Retina (tissue), 1 donor: ENCODE measurements at regions not wholly inside any gene's neighbourhood (a gene's known extent, or its start where the extent isn't known, plus 50 kb on each side); places are given as distances from the start of the nearest gene placed in this dataset.
"Not testable (repeated sequence)": the region's sequence is repeated elsewhere in the genome, so short reads cannot be mapped to it uniquely, and the experiment has no call there.

Experiments
- DNase-seq: peaks from one replicate; pipeline ENCODE4 v3.0.0-alpha.2; 2016

DNA sequence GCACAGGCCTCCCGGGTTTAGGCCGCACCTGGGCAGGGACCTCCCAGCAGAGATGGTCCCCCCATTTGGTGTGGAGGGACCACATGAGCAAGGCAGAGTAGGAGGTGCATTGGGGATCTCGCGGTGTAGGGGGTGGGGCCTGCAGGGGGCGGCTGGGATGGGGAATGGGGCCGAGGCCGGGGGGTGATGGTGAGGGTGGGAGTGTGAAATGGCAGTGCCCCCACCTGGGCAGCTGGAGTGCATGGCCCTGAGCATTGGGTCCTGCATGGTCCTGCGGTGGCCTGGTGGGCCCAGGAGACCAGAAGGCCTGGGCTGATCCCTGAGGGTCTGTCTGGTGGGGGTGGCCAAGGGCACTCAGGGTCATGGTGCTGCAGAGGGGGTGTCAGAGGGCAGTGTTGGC is 111.8 kb downstream of the KIF26A start:
- no peak for DNase-seq

DNA sequence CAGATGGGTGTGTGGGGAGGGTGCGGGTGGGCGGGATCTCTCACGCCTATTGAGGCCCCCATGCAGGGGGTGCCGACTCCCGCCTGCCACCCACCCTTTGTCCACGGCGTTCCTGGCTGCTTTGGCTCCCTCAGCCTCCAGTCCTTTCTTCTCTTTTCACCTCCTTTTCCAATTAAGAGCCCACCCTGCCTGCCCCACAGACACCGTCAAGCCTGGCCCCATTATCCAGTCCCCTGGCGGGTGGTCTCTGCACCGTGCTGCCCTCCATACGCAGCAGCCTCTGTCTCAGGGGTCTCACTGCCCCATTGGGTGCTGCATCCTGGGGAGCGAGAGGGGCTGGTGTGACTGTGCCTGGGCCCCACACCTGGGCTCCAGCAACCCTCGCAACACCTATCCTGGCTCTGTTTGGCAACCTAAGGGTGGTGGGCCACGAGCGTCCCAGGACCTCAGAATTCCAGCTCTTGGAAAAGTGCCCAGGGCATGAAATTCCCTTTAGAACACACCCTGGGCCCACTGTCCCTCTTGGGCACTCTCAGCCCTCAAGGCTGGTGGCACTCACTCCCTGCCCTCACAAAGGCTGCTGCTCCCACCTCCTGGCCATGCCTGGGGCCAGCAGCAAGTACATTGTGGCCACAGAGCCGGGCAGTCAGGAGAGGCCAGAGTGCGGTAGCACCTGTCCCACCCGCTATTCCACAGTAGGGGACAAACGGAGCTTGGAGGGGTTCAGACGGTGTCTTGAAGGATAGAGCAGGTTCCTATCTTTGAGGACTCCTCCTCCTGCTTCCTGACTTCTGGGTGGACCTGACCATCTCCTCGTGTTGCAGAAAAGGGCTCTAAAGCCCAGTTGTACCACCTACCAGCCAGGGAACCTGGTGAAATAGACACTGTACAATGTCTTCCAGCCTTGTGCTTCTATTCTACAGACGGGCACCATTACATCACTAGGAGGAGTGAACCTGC is 114.1 kb downstream of the KIF26A start:
- no peak for DNase-seq

DNA sequence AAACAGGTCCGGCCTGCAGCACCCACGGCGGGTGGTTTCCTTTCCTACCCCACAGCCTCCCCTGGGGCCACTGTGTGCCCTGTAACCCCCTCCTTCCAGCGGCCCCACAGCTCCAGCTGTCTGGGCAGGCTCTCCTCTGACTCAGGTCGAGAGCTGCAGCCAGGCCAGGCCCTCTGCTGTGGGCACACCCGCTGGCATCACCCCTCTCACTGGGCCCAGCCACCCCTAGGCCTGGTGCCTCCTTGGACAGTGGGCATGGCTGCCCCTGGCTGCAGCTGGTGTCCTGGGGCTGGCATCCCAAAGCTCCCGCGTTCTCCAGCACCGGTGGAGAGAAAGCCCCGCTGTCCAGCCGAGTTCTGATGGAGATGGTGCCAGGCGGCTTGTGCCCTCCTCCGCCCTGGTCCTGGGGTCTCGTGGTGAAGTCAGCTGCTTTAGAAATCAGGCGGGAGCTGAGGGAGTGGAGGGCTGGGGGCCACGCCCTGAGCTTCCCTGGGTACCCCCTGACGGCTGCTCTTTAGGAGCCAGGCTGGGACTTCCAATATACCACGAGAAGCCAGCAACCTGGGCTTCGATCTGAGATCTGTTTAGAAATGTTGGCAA is 114.9 kb downstream of the KIF26A start:
- no peak for DNase-seq

DNA sequence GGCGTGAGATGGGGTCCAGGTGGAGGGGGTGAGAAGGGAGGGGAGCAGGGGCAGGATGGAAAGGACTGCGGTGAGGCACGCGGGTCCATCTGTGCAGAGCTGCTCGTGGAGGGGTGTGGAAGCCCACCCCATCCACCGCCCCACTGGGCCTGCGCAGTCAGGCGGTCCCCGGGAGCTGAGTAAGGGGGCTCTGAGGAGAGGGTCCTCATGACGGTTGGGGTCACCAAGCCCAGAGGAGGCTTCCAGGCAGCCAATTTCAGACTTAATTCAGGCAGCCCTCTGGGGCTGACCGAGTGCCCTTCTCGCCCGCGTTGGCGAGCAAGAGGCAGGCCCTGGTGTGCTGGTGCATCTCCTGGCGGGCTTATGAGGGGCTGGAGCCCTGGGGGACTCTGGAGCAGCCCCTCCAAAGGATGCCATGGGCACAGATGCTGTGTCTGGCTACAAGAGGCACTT is 115.5 kb downstream of the KIF26A start:
- no peak for DNase-seq

DNA sequence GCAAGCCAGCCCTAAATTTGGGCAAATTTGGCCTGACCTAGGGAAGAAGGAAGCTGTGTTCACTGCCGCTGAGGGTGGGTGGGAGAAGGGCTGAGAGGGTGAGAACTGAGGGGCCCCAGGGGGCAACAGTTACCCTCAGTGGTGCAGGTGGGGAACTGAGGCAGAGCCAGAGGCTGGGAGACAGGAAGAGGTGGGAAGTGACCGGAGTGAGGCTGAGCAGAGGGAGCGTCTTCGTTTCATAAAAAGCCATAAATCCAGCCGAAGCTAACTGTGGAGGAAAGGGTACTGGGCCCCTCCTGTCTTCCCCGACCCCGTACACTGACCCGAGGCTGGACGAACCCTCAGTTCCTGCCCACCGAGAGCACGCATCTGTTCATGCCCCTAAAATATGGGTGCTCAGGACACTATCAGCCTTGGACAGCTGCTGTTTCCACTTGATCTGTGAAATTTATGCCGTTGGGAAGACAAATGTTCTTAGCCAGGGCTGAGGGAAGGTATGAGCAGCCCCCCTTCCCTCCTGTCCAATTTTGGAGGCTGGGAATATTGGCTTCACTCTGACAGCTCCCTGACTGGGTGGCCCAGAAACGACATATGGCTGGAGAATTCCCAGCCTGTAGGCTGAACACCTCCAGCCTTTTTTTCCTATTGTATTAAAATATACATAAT is 116.5 kb downstream of the KIF26A start:
- no peak for DNase-seq

DNA sequence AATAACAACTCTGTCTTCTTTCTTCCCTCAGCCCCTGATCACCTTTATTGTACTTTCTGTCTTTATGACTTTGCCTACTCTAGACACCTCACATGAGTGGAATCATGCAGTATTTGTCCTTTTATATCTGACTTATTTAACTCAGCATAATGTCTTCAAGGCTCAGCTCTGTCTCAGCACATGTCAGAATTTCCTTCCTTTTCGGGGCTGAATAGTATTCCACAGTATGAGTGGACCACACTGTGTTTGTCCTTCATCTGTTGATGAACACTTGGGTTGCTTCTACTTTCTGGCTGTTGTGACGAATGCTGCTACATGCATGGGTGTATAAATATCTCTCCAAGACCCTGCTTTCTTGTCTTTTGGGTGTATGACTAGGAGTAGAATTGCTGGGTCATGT is 117.6 kb downstream of the KIF26A start:
- no peak for DNase-seq

DNA sequence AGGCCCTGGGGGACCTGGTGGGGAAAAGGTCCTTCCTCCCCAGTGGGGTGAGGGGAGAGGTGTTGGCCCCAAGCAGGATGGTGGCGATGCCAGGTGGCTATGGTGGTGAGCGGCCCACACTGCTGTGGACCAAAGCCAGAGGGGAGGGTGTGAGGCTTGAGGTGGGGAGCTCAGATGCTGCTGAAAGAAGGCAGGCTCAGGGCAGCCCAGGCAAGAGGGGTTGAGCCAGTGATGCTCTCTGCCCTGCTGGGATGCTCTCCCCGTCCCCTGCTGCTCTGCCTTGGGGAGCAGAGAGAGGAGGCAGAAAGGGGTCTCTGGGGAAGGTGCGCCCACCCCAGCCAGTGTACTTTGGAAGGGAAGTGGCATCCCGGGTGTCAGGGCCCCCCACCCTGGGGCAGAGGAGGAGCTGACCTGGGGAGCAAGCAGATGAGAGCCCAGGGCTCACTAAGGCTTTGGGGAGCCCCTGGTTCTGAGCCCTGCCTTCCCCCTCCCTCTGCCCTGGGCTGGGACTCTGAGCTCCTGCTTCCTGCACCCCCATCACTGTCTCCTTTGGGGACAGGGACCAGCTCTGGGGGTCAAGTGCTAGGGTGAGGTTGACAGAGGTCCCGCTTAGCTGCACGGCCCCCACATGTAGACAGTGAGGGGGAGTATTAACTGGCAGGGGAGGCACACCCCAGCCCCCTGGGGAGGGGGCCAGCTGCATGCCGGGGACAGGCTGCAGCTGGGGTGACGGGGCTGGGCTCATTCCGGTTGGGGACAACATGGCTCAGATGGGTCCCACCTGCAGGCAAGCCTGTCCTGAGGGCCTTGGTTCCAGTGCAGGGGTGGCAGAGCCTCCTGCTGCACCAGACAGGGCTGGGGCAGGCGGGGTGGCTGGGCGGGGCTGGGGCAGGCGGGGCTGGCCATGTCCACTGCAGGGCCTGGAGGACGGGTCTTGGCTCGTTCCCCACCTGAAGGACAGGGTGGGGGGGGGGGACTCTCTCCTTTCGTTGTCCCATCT is 124.4 kb downstream of the KIF26A start:
- DNase-seq: no peak

DNA sequence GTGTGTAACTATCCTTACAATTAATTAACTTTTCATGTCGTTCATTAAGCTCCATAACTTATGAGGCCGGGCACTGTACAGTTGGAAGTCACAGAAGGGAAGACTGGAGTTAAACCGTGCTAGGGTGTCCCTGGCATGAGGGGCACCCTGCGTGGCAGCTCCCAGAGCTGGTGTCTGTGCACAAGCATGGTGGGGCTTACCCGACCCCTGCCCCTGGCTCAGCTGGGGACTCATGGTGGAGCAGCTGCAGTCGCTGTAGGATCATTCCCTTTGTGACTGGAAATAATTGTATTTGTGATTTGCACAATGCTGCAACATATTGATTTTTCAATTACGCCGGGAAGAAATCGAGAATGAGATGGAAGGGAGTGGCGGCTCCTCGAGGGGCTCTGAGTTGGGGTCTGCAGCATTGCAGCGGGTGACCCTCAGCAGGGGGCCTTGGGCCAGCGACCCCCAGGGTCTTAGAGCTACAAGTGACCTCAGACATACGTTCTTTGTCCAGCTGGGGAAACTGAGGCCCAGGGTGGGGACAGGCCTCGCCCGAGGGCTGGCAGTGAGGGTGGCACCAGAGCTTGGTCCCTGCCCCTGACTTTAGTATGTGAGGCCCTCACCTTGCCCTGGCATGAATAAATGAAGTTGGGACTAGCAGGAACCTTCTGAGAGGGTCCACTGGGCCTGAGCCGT is 125.4 kb downstream of the KIF26A start:
- DNase-seq: no peak

DNA sequence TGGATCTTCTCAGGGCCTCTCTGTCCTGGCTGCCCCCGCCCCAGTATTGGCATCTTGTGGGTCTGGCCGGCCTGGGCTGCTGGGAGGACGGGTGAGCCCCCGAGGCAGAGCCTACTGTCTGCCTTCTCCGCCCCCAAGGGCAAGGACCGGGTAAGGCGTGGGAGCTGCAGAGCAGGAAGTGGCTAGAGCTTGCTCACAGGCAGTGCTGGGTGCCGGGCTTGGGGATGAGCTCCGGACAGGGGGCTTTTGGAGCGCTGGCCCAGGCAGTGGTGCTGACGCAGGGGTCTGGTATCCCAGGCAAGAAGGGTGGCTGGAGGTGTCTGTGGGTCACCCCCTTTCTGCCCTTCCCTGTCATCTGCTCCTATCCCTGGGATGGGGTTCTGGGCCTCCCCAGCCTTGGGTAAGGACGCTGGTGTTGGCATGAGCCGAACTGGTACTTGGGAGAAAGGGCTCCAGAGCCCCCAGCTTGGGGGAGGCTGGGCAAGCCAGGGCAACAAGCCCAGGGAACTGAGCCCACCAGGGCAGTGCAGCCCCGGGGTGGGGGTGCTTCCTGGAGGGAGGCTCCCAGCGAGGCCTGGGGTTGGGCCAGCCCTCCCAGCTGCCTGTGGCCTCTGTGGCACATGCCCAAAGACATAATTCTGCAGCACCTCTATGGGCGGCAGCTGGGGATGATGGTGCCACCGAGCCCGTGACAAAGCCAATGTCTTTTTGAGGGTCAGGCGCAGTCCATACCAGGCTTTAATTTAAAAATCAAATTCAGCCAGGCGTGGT is 126.3 kb downstream of the KIF26A start:
- no peak for DNase-seq

DNA sequence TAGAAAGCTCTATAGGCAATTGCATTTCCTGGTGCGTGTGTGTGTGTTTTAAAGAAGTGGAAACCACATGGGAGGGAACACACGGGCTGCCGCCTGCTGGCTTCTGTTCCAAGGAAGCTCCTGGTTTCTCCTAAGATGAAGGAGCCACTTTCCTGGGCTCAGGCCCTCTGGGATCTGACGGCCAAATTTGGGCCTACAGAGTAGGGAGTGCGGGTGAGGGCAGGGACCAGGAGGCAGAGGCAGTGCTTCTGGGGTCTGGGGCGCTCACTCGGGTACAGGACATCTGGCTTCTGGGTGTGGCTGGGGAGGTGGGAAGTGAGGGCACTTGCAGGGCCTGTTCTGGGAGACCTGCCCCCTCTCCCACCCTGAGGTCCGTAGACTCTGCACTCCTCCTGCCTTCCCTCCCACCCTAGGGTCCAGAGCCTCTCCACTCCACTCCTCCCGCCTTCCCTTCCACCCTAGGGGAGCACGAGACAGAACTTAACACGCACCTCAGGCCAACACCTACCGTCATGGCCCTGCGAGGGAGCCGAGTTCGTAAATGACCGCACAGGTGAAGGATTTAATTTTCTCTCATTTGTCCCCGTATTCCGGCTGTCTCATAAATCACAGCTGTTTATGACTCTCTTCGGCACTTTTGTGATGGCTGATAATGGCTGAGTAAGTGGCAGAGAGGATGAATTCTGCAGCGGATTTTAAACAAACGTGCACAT is 127.7 kb downstream of the KIF26A start:
- DNase-seq: no peak

DNA sequence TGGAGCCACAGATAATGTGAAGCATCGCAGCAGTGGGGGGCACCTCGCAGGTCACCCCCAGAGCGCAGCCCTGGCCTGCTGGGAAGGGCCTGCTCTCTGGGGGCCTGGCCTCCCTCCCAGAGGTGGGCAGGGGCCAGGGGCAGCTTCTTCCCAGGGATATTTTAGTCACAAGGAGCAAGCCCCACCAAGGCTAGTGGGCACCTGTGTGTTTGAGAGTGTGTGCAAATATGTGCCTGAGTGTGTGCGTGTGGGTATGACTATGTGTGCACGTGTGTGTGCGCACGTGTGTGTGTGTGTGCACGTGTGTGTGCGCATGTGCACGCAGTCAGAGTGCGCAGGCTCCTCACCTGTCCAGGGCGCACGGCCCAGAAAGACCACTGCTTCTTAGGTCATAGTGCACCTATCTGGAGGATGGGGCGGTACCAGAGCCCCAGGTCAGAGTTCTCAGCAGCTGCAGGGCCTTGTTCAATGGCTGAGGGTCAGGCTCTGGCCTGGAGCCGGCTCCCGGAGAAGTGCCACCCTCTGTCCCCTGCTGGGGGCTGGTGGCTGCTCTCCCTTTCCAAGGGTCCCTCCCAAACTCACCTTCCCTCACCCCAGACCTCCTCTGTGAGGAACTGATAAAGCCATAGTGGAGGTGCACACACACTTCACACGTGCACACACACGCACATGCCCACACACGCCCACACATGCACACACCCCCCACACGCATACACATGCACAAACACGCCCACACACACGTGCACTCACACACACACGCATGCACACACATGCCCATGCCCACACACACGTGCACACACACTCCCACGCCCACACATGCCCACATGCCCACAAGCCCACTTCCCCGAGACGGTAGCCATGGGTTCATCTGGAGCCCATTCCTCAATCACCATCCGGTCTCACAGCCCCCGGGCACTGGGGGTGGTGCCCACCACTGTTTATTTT is 128.5 kb downstream of the KIF26A start:
- no peak for DNase-seq

DNA sequence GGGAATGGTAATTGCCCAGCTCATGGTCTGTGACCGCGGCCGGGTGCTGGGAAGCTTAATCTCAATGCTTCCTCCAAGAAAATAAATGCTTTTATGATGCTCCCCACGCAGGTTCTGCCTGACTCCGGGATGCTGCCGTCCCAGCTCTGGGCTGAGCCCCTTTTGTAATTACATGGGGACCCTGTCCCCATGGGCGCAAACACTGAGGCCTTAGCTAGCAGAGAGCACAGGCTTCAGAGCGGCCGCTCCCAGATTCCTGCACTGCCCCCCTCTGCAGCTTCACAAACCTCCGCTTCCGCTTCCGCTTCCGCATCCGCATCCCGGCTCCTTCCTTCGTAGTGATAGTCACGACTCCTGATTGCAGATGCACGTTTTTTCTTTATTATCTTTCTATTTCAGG is 129.5 kb downstream of the KIF26A start:
- no peak for DNase-seq

DNA sequence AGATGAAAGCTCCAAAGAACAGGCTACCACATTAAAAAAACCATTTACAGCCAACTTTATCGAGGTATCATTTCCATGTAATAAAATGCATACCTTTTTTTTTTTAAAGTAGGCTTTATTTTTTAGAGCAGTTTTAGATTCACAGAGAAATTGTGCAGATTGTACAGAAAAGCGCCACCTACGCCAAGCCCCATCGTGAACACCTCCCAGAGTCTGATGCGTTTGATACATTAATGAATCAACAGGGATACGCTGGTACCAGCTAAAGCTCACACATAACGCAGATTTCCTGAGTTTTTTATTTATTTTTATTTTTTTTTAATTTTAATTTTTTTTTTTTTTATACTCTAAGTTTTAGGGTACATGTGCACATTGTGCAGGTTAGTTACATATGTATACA is 129.9 kb downstream of the KIF26A start:
- no peak for DNase-seq

DNA sequence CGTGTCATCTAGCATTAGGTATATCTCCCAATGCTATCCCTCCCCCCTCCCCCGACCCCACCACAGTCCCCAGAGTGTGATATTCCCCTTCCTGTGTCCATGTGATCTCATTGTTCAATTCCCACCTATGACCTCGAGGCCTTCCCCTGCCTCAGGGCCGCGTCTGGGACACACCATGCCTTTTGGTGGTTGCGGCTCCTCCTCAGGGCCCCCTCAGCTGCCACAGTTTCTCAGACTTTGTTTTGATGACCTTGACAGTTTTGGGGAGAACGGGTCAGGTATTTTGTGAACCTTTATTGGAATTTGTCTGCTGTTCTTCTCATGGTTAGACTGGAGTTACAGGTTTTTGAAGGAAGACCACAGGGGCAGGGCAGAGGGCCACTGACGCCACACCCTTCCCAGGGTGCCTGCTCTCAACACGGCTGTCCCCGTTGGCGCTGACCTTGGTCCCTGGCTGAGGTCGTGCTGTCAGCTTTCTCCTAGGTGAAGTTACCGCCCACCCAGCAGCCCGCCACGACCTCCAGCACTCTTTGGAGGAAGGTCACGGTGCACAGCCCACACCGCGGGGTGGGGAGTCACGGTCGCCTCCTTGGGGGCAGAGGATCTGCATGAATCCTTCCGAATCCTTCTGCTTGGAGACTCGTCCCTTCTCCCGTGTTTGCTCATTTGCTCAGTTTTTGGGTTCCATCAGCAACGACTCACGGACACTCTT is 130.5 kb downstream of the KIF26A start:
- DNase-seq: no peak

DNA sequence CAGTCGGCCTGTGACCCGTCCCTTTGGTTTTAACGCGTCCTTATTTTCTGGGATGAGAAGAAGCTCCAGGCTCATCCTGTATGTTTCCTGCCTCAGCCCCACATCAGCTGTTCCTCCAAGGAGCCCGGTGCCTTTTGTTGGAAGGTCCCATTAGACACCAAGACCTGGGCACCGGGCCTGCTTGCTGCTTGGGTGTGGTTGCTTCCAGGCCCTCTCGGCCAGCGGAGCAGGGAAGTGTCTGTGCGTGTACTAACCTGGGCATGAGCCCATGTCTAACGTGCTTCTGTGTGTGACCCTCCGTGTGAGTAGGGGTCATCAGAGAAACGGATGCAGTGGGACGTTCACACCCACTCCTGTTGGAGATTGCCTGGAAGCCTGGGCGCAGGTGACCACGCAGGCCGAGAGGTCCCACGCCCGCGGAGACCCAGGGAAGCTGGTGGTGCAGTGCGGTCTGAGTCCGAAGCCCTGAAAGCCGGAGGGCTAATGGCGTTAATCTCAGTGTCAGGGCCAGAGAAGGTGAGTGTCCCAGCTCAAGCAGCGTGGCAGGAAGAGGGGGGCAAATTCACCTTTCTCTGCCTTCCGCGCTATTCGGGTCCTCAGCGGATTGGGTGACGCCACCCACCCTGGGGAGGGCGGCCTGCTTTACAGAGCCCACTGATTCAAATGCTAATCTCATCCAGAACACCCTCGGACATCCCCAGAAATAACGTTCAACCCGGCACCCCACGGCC is 131.3 kb downstream of the KIF26A start:
- not testable (repeated sequence) for DNase-seq

DNA sequence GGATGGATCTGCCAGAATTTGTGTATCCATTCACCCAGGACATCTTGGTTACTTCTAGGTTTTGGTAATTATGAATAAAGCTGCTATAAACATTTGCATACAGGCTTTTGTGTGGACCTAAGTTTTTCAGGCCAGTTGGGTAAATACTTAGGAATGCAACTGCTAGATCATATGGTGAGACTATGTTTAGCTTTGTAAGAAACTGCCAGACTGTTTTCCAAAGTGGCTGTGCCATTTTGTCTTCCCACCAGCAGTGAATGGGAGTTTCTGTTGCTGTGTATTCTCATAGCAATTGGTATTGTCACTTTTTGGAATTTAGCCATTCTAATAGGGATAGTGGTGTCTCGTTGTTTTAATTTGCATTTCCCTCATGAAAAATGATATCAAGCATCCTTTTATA is 133.0 kb downstream of the KIF26A start:
- no peak for DNase-seq

DNA sequence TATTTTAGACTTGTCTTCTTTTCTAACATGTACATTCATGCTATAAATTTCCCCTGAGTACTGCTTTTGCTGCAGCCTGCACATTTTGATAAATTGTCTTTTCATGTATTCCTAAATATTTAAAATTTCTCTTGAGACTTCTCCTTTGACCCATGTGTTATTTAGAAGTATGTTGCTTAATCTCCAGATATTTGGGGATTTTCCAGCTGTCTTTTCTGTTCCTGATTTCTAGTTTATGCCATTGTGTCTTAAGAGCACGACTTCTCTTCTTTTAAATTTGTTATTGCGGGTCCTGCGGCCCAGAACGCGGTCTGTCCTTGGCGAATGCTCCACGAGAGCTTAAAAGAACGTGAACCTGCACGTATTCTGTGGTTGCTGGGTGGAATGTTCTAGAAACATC is 136.4 kb downstream of the KIF26A start:
- no peak for DNase-seq
